Stimulated activated naive B cell treated with anti-CD40 and anti-IgM and Interleukin-4, amounts not matched to agents 10 μg/mL and 1 μg/mL and 100 μg/mL, for 72 hours (primary cell): ENCODE measurements at regions not wholly inside any gene's neighbourhood (a gene's known extent, or its start where the extent isn't known, plus 50 kb on each side); places are given as distances from the start of the nearest gene placed in this dataset.

Experiments used
- ATAC-seq, 2 donors: fragments of 150-1000 bp; cut with Tn5 transposase; replicated peaks; 2 replicates each; pipeline ENCODE4 v1.10.0; 2021; ENCODE audit warnings: moderate library complexity in 1 of 2
- DNase-seq: peaks from one replicate; pipeline ENCODE4 v3.0.0; 2021
- H3K27ac Mint-ChIP-seq: one replicate; pipeline ENCODE4 v1.8.0; 2022; ENCODE audit warnings: mild to moderate bottlenecking, mixed read lengths
- H3K27me3 Mint-ChIP-seq, 2 donors: one replicate each; pipeline ENCODE4 v1.8.0; 2022; ENCODE audit warnings: mixed read lengths in 2 of 2
- H3K36me3 Mint-ChIP-seq, 2 donors: one replicate each; pipeline ENCODE4 v1.8.0; 2022; ENCODE audit warnings: mixed read lengths in 2 of 2, mild to moderate bottlenecking in 1 of 2
- H3K4me1 Mint-ChIP-seq, 2 donors: one replicate each; pipeline ENCODE4 v1.8.0; 2022; ENCODE audit warnings: mixed read lengths in 2 of 2, mild to moderate bottlenecking in 1 of 2
- H3K4me3 Mint-ChIP-seq, 2 donors: one replicate each; pipeline ENCODE4 v1.8.0; 2022; ENCODE audit warnings: mild to moderate bottlenecking in 2 of 2, mixed read lengths in 2 of 2, moderate library complexity in 1 of 2
- H3K9me3 Mint-ChIP-seq, 2 donors: one replicate each; pipeline ENCODE4 v1.8.0; 2022; ENCODE audit warnings: mixed read lengths in 2 of 2, mild to moderate bottlenecking in 1 of 2

DNA sequence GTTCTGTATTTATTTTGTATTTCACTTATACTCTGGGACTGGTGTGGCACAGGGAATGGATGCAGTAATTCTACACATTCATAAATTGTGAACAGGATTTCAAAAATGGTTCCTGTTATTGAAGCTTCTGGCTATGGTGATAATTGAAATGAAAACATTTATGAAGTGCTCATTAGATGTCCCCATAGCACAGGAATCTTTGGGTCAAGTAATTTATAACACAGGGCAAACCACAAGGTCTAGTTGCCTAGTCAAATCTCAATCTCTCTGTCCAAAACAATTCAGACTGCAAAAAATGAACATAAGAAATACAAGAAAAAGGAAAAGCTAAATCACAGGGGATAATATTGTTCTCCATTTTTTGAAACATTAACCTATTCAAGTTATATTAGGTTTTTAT lies 117.5 kb upstream of the PTPRG start:
- no peak overlapping the region for H3K4me3 Mint-ChIP-seq
- no peak overlapping the region for H3K27ac Mint-ChIP-seq
- H3K27me3 Mint-ChIP-seq, result peaks cover 0 to 11% of the 10 kb centered on the region in 2 donors
- H3K36me3 Mint-ChIP-seq, result no peaks in the 10 kb centered on the region
- no peaks in the 10 kb centered on the region for H3K4me1 Mint-ChIP-seq
- H3K9me3 Mint-ChIP-seq, result peaks cover 0 to 5% of the 10 kb centered on the region in 2 donors
- ATAC-seq (no peak), DNase-seq (no peak)

DNA sequence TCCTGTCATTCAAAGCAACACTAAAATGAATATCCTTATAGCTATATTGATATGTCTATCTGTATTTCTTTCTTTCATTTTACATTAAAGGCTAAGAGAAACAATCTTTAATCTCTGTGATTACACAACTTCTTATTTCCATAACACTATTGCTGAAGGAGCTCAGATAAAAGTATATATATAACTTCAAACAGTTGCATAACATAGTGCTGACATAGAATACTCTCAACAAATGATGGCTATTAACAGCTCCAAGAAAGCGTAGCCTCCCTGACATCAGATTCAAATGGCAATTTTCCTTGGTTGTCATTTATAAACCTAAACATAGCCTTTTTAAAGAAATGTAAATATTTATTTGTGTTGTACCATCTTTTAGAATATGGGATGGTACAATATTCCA lies 116.6 kb upstream of the PTPRG start:
- Mint-ChIP-seq H3K27ac (no peak overlapping the region), H3K4me3 (no peak overlapping the region), H3K4me1 (no peaks in the 10 kb centered on the region), H3K9me3 (peaks cover 0 to 5% of the 10 kb centered on the region in 2 donors), H3K27me3 (peaks cover 0 to 11% of the 10 kb centered on the region in 2 donors), H3K36me3 (no peaks in the 10 kb centered on the region)
- DNase-seq (no peak), ATAC-seq (no peak)

DNA sequence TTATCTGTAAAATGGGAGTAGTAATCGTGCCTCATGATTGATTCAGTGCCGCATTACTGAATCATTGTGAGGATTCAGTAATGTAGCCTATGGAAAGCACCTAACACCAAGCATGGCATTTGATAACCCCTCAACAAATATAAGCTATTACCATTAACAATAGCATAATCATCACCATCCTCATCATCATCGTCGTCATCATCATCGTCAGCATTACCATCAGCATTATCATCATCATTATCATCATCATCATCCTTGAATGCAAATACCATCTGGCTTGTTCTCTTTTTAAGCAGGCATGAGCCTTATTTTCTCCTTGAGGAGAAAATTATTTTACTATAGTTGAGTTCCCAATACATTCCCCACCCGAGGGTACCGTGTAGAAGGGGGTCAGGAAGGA lies 115.4 kb upstream of the PTPRG start:
- ATAC-seq (no peak), DNase-seq (no peak)
- Mint-ChIP-seq H3K36me3 (no peaks in the 10 kb centered on the region), H3K27ac (no peak overlapping the region), H3K27me3 (peaks cover 0 to 11% of the 10 kb centered on the region in 2 donors), H3K4me3 (no peak overlapping the region), H3K9me3 (peaks cover 0 to 2% of the 10 kb centered on the region in 2 donors), H3K4me1 (no peaks in the 10 kb centered on the region)

DNA sequence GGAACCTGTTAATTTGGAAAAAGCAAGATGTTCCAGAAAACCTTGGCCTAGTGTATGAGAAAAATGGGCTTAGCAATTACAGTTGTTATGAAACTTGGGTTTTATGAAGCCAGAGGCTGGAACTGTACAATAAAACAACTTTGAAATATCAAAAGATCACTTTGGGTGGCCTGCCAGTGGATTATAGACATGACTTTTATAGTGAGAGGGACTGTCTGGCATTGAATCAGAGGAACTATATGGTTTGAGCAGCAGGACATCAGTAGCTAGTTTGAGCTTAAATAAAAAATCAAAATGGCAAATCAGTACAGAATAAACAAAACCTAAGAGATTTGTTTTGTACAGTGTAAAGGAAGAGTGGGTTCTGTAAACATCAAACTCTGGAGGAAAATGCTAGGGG lies 115.0 kb upstream of the PTPRG start:
- Mint-ChIP-seq H3K9me3 (peaks cover 0 to 2% of the 10 kb centered on the region in 2 donors), H3K27me3 (peaks cover 0 to 11% of the 10 kb centered on the region in 2 donors), H3K4me3 (no peak overlapping the region), H3K4me1 (no peaks in the 10 kb centered on the region), H3K27ac (no peak overlapping the region), H3K36me3 (no peaks in the 10 kb centered on the region)
- ATAC-seq, result no peak
- DNase-seq, result no peak

DNA sequence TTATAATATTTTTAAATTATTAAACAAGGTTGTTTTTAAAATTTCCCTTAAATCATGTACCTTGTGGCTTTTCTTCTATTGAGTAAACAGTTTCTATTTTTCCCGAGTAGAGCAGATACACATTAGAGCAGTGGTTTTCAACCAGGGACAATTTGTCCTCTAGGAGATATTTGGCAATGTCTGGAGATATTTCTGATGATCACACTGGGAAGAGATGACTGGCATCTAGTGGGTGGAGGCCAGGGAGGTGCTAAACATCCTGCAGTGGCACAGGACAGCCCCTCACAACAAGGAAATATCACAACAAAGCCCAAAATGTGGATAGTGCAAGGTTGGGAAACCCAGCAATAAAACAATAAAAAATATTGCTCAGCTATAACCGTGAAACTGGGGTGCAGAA lies 113.0 kb upstream of the PTPRG start:
- Mint-ChIP-seq H3K36me3 (no peaks in the 10 kb centered on the region), H3K9me3 (no peaks in the 10 kb centered on the region), H3K27me3 (peaks cover 0 to 6% of the 10 kb centered on the region in 2 donors), H3K27ac (no peak overlapping the region), H3K4me3 (no peak overlapping the region), H3K4me1 (no peaks in the 10 kb centered on the region)
- DNase-seq (no peak), ATAC-seq (no peak)

DNA sequence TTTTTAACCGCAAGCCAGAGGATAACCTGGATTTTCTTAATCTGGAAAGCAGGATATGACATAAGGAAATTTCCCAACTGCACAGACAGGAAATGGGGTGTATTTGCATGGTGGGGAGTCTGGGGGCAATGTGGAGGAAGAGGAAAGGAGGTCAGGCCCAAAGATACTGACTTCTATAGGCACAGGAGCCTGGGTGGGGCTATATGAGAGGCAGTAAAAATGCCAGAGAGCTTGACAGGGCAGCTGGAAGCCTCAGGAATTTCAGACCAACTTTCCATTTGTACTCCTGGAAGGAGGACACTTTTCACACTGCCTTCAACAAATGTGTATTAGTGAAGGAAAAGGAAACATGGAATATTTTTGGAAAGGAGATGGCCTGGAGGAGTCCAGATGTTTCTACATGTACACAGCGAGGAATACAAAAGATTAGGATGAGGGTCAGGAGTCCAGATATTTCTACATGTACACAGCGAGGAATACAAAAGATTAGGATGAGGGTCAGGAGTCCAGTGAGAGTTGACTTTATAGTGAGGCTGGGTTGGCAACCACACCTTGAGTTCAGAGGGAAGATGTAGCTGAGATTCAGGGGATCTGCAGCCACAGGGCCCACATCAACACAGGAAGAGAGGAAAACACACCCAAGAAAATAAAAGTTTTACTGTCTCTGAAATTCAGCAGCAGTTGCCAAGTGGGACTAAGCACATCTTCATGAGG lies 111.9 kb upstream of the PTPRG start:
- Mint-ChIP-seq H3K36me3 (no peaks in the 10 kb centered on the region), H3K4me3 (no peak overlapping the region), H3K27me3 (peaks cover 0 to 6% of the 10 kb centered on the region in 2 donors), H3K27ac (no peak overlapping the region), H3K9me3 (no peaks in the 10 kb centered on the region), H3K4me1 (no peaks in the 10 kb centered on the region)
- DNase-seq (no peak), ATAC-seq (no peak)

DNA sequence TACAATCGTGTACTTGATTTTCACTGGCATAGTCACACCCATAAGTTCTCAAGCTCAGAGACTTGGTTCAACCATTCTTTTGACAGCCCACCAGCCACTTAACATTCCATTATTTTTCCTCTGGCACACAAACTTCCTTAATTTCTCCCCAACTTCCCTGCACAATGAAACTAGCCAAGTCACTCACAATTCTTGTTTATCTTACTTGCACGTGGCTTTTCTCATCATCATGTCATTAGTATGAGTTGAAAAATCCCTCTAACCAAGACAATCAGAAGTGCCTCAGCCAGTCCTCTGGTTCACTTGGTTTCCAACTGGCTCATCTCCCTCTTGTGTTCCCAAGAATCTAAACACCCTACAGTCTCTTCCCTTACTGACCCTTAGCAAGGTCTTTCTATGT lies 110.5 kb upstream of the PTPRG start:
- Mint-ChIP-seq H3K4me3 (no peak overlapping the region), H3K36me3 (no peaks in the 10 kb centered on the region), H3K27me3 (peaks cover 0 to 4% of the 10 kb centered on the region in 2 donors), H3K27ac (no peak overlapping the region), H3K4me1 (no peaks in the 10 kb centered on the region), H3K9me3 (no peaks in the 10 kb centered on the region)
- ATAC-seq (no peak), DNase-seq (no peak)

DNA sequence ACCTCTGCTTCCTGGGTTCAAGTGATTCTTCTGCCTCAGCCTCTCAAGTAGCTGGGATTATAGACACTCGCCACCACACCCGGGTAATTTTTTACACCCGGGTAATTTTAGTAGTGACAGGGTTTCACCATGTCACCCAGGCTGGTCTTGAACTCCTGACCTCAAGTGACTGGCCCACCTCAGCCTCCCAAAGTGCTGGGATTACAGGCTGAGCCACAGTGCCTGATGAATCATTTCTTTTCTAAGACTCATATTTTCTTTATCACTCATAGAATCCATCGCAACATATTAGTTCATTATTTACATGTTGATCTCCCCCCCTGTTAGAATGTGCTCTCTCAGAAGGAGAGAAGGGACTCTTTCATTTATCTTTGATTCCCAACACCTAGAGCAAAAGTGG lies 109.5 kb upstream of the PTPRG start:
- Mint-ChIP-seq H3K4me3 (no peak overlapping the region), H3K27ac (no peak overlapping the region), H3K36me3 (no peaks in the 10 kb centered on the region), H3K4me1 (no peaks in the 10 kb centered on the region), H3K9me3 (no peaks in the 10 kb centered on the region), H3K27me3 (no peaks in the 10 kb centered on the region)
- ATAC-seq, result no peak
- no peak for DNase-seq

DNA sequence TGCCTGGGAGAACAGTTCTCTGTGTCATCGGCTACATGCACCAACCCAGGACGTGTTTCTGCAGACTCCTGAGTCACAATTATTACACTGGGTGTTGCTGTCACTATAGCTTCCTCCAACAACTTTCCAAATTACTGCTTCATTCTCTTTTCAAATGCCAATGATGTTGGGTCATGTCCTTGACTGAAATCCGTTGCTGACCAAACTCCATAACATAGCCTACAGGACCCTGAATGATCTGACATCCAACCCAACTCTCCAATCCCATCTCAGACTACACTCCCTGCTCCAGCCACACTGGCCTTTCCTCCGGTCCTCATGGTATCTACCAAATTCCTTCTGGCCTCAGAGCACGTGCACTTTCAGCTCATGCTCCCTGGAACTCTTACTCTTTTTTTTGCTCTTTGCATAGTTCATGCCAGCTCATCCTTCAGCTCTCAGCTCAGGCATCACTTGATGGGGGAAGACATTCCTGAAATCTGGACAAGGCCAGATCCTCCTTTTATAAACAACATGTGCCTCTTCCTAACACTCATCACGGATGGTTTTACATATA lies 108.8 kb upstream of the PTPRG start:
- H3K4me3 Mint-ChIP-seq, result no peak overlapping the region
- H3K27me3 Mint-ChIP-seq, result no peaks in the 10 kb centered on the region
- H3K27ac Mint-ChIP-seq, result no peak overlapping the region
- no peaks in the 10 kb centered on the region for H3K36me3 Mint-ChIP-seq
- no peak for DNase-seq
- H3K4me1 Mint-ChIP-seq, result no peaks in the 10 kb centered on the region
- ATAC-seq, result no peak
- no peaks in the 10 kb centered on the region for H3K9me3 Mint-ChIP-seq

DNA sequence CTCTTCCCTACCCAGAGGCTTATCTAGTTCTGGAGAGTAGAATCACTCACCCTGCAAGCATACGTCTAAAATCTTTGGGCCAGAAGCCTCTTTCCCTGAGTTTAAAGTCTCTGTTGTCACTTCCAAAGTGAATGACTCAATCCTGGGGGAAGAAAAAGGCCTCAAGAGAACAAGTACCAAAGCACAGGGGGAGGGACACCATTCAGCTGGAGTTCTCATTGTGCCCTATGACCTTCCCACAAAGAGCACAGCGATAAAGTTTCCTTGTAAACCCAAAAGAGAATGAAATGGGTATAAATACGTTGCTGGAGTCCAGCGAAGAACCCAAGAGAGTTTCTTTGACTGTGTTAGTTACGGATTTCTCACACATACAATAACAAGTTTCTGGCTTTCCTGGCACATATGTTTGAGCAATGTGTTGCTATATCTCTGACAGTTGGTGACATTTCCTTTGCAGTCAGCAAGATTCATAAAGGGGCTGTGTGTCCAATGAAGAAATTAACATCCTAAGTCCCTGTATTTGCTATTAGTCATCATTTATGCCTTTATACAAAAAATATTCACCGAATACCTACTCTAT lies 107.3 kb upstream of the PTPRG start:
- DNase-seq (no peak), ATAC-seq (no peak)
- no peaks in the 10 kb centered on the region for H3K4me1 Mint-ChIP-seq
- no peaks in the 10 kb centered on the region for H3K36me3 Mint-ChIP-seq
- no peak overlapping the region for H3K27ac Mint-ChIP-seq
- H3K27me3 Mint-ChIP-seq, result no peaks in the 10 kb centered on the region
- no peaks in the 10 kb centered on the region for H3K9me3 Mint-ChIP-seq
- no peak overlapping the region for H3K4me3 Mint-ChIP-seq

DNA sequence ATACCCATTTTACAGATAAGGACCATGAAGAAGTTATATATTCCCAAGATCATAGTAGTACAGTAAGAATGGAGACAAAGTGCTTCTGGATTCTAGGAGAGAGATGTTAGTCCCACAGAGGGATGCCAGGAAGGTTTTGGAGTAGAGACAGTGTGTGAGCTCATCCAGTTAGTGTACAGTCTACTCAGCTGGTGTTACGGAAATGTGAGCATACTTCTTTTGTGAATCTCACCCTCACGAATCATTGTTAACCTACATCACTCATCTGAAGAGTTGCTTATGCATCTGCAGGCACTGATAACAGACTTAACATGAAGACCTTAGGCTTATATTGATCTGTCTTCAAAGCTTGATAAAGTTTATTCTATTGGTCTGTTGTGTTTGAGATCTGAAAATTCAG lies 106.6 kb upstream of the PTPRG start:
- Mint-ChIP-seq H3K9me3 (no peaks in the 10 kb centered on the region), H3K4me1 (no peaks in the 10 kb centered on the region), H3K4me3 (no peak overlapping the region), H3K27me3 (no peaks in the 10 kb centered on the region), H3K27ac (no peak overlapping the region), H3K36me3 (no peaks in the 10 kb centered on the region)
- ATAC-seq, result no peak
- DNase-seq, result no peak

DNA sequence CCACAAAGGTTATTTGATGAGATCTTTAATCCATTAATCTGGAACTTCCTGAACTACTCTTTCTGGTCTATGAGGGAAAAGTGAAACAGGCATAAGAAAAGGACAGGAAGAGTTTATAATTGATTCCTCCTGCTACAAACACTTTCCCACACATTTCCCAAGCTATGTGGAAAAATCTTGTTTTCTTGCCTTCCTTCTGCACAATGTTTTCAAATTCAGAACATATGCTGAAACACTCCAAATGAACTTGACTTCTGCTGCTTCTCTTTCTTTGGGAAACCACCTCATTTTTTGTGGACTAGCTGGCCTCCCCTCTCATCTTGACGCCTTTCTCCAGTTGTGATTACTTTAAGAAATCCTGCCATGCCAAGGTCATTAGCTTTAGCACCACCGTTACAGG lies 100.7 kb upstream of the PTPRG start:
- no peaks in the 10 kb centered on the region for H3K36me3 Mint-ChIP-seq
- no peak for ATAC-seq

DNA sequence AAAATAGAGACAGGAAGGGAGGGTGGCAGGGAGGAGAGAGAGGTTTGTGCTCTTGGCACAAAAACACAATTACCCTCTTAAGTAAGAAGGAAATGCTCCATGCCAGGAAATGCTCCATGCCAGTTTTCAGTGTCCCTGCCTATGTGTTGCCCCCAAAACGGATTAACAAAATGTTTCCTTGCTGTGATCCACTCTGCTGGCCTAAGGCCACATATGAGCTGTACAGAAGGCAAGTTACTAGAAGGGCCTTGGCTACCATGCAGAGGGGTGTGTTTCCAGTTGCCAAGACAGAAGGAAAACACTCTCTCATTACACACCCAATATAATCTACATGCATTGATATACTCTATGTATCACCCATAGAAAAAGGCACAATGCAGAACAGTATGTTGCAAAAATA lies 98.2 kb upstream of the PTPRG start:
- no peaks in the 10 kb centered on the region for H3K36me3 Mint-ChIP-seq
- H3K9me3 Mint-ChIP-seq, result no peaks in the 10 kb centered on the region
- ATAC-seq, result no peak
- no peak for DNase-seq
- H3K27me3 Mint-ChIP-seq, result peaks cover 0 to 6% of the 10 kb centered on the region in 2 donors
- H3K4me1 Mint-ChIP-seq, result no peaks in the 10 kb centered on the region
- no peak overlapping the region for H3K4me3 Mint-ChIP-seq
- no peak overlapping the region for H3K27ac Mint-ChIP-seq

More for the DNA sequence above, 100.7 kb upstream of the PTPRG start:
- DNase-seq, result no peak
- Mint-ChIP-seq H3K9me3 (no peaks in the 10 kb centered on the region), H3K27me3 (peaks cover 0 to under 1% of the 10 kb centered on the region in 2 donors), H3K27ac (no peak overlapping the region), H3K4me1 (no peaks in the 10 kb centered on the region), H3K4me3 (no peak overlapping the region)

DNA sequence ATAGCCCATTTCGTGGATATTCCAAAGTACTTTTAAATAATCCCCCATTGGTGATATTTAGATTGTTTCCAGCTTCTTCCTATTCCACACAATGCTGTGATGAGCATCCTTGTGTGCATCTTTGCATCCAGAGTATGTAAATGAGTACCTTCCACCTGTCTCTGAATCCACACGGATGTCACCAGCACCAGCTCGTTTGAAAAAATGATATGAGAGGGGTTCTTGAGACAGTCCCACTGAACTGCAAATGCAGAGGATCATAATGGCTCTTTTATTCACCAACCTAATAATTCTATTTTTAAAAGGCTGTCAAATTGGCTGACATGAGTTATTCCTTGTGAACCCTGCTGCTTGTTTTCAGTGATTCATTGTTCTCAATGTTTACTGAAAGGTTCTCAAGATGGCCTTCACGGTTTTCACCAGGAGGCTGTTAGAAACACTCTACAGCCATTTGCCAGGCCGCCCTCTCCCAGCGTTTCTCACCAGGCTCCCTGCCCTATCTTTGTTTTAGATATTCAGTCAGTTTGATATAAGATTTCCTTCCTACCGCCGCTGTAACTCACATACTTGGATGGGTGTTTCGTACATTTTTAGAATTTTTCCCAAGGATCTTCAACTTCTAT lies 96.7 kb upstream of the PTPRG start:
- DNase-seq (no peak), ATAC-seq (no peak)
- no peak overlapping the region for H3K27ac Mint-ChIP-seq
- H3K27me3 Mint-ChIP-seq, result peaks cover 0 to 6% of the 10 kb centered on the region in 2 donors
- no peaks in the 10 kb centered on the region for H3K36me3 Mint-ChIP-seq
- H3K4me1 Mint-ChIP-seq, result no peaks in the 10 kb centered on the region
- no peaks in the 10 kb centered on the region for H3K9me3 Mint-ChIP-seq
- no peak overlapping the region for H3K4me3 Mint-ChIP-seq

DNA sequence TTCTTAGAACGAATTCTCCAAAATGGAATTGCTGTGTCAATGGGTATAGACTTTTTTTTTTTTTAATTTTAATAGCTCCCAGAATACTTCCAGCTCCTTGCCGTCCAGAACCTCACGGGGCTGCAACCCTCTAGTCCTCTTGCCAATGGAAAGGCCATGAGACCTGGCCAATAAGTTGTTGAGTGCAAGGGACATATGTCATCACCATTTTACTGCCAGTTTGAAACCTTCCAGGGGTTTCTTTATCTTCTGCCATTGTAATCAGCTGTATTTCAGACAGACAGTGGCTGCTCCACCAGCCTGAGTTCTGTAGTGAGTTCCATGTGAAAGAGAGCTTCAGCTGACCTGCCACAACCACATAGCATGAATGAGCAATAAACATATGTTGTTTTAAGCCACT lies 95.0 kb upstream of the PTPRG start:
- H3K4me1 Mint-ChIP-seq, result no peaks in the 10 kb centered on the region
- DNase-seq (no peak), ATAC-seq (no peak)
- peaks cover 0 to 6% of the 10 kb centered on the region in 2 donors for H3K27me3 Mint-ChIP-seq
- no peaks in the 10 kb centered on the region for H3K36me3 Mint-ChIP-seq
- H3K4me3 Mint-ChIP-seq, result no peak overlapping the region
- H3K27ac Mint-ChIP-seq, result no peak overlapping the region
- H3K9me3 Mint-ChIP-seq, result no peaks in the 10 kb centered on the region
